ENCODE measurements at regions not wholly inside any gene's neighbourhood (a gene's known extent, or its start where the extent isn't known, plus 50 kb on each side); places are given as distances from the start of the nearest gene placed in this dataset.

DNA sequence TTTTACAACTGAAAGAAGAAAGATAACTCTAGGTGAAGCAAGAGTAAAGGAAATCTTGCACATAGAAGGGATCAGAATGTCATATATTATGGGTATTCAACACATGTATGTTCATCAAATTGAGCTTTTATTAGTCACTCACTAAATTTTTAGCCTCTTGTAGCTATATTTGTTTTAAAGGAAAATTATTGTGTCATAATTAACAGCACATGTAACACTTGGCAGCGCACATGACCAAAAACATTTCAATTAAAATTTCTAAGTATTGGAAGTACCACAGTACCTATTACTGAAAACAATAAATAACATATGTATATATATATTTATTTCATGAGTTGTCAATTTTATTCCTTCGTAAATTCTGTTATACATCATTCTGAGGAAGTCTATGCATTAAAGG, 2800.4 kb downstream of the PCDH9 start:
- TF ChIP-seq, protein P1, sequence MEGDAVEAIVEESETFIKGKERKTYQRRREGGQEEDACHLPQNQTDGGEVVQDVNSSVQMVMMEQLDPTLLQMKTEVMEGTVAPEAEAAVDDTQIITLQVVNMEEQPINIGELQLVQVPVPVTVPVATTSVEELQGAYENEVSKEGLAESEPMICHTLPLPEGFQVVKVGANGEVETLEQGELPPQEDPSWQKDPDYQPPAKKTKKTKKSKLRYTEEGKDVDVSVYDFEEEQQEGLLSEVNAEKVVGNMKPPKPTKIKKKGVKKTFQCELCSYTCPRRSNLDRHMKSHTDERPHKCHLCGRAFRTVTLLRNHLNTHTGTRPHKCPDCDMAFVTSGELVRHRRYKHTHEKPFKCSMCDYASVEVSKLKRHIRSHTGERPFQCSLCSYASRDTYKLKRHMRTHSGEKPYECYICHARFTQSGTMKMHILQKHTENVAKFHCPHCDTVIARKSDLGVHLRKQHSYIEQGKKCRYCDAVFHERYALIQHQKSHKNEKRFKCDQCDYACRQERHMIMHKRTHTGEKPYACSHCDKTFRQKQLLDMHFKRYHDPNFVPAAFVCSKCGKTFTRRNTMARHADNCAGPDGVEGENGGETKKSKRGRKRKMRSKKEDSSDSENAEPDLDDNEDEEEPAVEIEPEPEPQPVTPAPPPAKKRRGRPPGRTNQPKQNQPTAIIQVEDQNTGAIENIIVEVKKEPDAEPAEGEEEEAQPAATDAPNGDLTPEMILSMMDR (IDR thresholded peaks at IDR 0.05; ENCODE audit: low read depth, low read length) = no peak
- no peak for TF ChIP-seq EZH2phosphoT487 (IDR thresholded peaks at IDR 0.05; ENCODE audit: low read depth)
